HEK293 (cell line): ENCODE measurements at regions not wholly inside any gene's neighbourhood (a gene's known extent, or its start where the extent isn't known, plus 50 kb on each side); places are given as distances from the start of the nearest gene placed in this dataset.

Source experiments
- CTCF ChIA-PET: fragments of 350-600 bp; formaldehyde crosslinking; extraction: SDS; loops from one replicate; lab custom pipeline; 2021; ENCODE audit warnings: antibody characterized with exemption; lab: Yijun Ruan, JAX
- POLR2A ChIA-PET: fragments of 300-600 bp; formaldehyde crosslinking; extraction: SDS; loops from one replicate; lab custom pipeline; 2020; ENCODE audit warnings: antibody characterized with exemption, inconsistent platforms; lab: Yijun Ruan, JAX
- H3K27ac ChIP-seq: fragments of 200-500 bp; sonication (Bioruptor generic); 2 replicates; pipeline ENCODE4 v1.5.1; 2014; ENCODE audit warnings: low read depth, low read length, control low read depth, inconsistent platforms; ENCODE audit errors: extremely low read depth
- H3K36me3 ChIP-seq, 2 experiments: fragments of 200-500 bp in 1 of 2; sonication (Bioruptor generic) in 1 of 2; 1 replicate in 1 of 2; 2 replicates in 1 of 2; pipeline ENCODE4 v1.5.1; 2014 to 2017; ENCODE audit warnings: inconsistent platforms in 2 of 2, low read length in 2 of 2; ENCODE audit not compliant: control insufficient read depth in 2 of 2, insufficient read depth in 1 of 2
- H3K4me1 ChIP-seq: fragments of 200-500 bp; sonication (Bioruptor generic); 2 replicates; pipeline ENCODE4 v1.5.1; 2014; ENCODE audit warnings: mild to moderate bottlenecking, low read length, inconsistent platforms; ENCODE audit not compliant: control insufficient read depth, insufficient read depth
- H3K4me3 ChIP-seq: 2 replicates; pipeline ENCODE4 v1.5.1; 2011; ENCODE audit warnings: low read depth, mild to moderate bottlenecking, control low read depth, low read length, moderate library complexity
- H3K9me3 ChIP-seq: fragments of 200-500 bp; sonication (Bioruptor generic); 2 replicates; pipeline ENCODE4 v1.5.1; 2014; ENCODE audit warnings: low read depth, low read length, inconsistent platforms; ENCODE audit not compliant: control insufficient read depth, insufficient read depth
- EGR2 ChIP-seq: fragments of 450-650 bp; formaldehyde crosslinking; IDR thresholded peaks from 2 replicates; pipeline ENCODE4 v1.5.1; 2016; ENCODE audit warnings: low read depth, missing biosample characterization, missing genetic modification characterization
- FEZF1 ChIP-seq: fragments of 450-650 bp; formaldehyde crosslinking; IDR thresholded peaks from 2 replicates; pipeline ENCODE4 v1.5.1; 2016; ENCODE audit warnings: missing biosample characterization, missing genetic modification characterization
- GFI1B ChIP-seq: fragments of 450-650 bp; formaldehyde crosslinking; IDR thresholded peaks from 2 replicates; pipeline ENCODE4 v1.5.1; 2016; ENCODE audit warnings: missing biosample characterization, missing genetic modification characterization
- HOXA7 ChIP-seq: sonication (generic); formaldehyde crosslinking; IDR thresholded peaks from 2 replicates; pipeline ENCODE4 v1.8.1; 2022; ENCODE audit warnings: missing genetic modification reagents, borderline replicate concordance
- KLF9 ChIP-seq: fragments of 450-650 bp; formaldehyde crosslinking; IDR thresholded peaks from 2 replicates; pipeline ENCODE4 v1.5.1; 2016; ENCODE audit warnings: missing biosample characterization, missing genetic modification characterization, low read depth
- YY1 ChIP-seq: fragments of 450-650 bp; formaldehyde crosslinking; IDR thresholded peaks from 2 replicates; pipeline ENCODE4 v1.5.1; 2018; ENCODE audit warnings: missing biosample characterization, missing genetic modification characterization
- ZBTB17 ChIP-seq: fragments of 450-650 bp; formaldehyde crosslinking; IDR thresholded peaks from 2 replicates; pipeline ENCODE4 v1.5.1; 2016; ENCODE audit warnings: missing biosample characterization, missing genetic modification characterization
- ZFHX2 ChIP-seq: fragments of 450-650 bp; formaldehyde crosslinking; conservative IDR thresholded peaks from 2 replicates; pipeline ENCODE4 v1.5.1; 2016; ENCODE audit warnings: missing biosample characterization, missing genetic modification characterization
- ZFP69B ChIP-seq: fragments of 450-650 bp; formaldehyde crosslinking; IDR thresholded peaks from 2 replicates; pipeline ENCODE4 v1.5.1; 2016; ENCODE audit warnings: missing biosample characterization, missing genetic modification characterization
- ZNF2 ChIP-seq: fragments of 450-650 bp; formaldehyde crosslinking; IDR thresholded peaks from 2 replicates; pipeline ENCODE4 v1.5.1; 2016; ENCODE audit warnings: missing biosample characterization, missing genetic modification characterization
- ZNF202 ChIP-seq: fragments of 450-650 bp; formaldehyde crosslinking; IDR thresholded peaks from 2 replicates; pipeline ENCODE4 v1.5.1; 2016; ENCODE audit warnings: missing biosample characterization, missing genetic modification characterization, borderline replicate concordance
- ZNF211 ChIP-seq: fragments of 450-650 bp; formaldehyde crosslinking; IDR thresholded peaks from 2 replicates; pipeline ENCODE4 v1.5.1; 2016; ENCODE audit warnings: low read depth, missing biosample characterization, missing genetic modification characterization
- ZNF239 ChIP-seq: fragments of 450-650 bp; formaldehyde crosslinking; IDR thresholded peaks from 2 replicates; pipeline ENCODE4 v1.5.1; 2016; ENCODE audit warnings: missing biosample characterization, missing genetic modification characterization
- ZNF37A ChIP-seq: fragments of 450-650 bp; IDR thresholded peaks from 2 replicates; pipeline ENCODE4 v1.5.1; 2018; ENCODE audit warnings: missing biosample characterization, missing genetic modification characterization
- ZNF416 ChIP-seq: fragments of 450-650 bp; formaldehyde crosslinking; IDR thresholded peaks from 2 replicates; pipeline ENCODE4 v1.5.1; 2016; ENCODE audit warnings: missing biosample characterization, missing genetic modification characterization
- ZNF473 ChIP-seq: fragments of 450-650 bp; formaldehyde crosslinking; IDR thresholded peaks from 2 replicates; pipeline ENCODE4 v1.5.1; 2017; ENCODE audit warnings: missing biosample characterization, missing genetic modification characterization
- ZNF514 ChIP-seq: fragments of 450-650 bp; formaldehyde crosslinking; IDR thresholded peaks from 2 replicates; pipeline ENCODE4 v1.5.1; 2016; ENCODE audit warnings: missing biosample characterization, missing genetic modification characterization
- ZNF585B ChIP-seq: fragments of 450-650 bp; formaldehyde crosslinking; IDR thresholded peaks from 2 replicates; pipeline ENCODE4 v1.5.1; 2016; ENCODE audit warnings: missing biosample characterization, missing genetic modification characterization
- ZNF610 ChIP-seq: fragments of 450-650 bp; formaldehyde crosslinking; IDR thresholded peaks from 2 replicates; pipeline ENCODE4 v1.5.1; 2016; ENCODE audit warnings: missing biosample characterization, missing genetic modification characterization, borderline replicate concordance
- ZNF747 ChIP-seq: fragments of 450-650 bp; formaldehyde crosslinking; IDR thresholded peaks from 2 replicates; pipeline ENCODE4 v1.5.1; 2016; ENCODE audit warnings: missing biosample characterization, missing genetic modification characterization
- ZNF837 ChIP-seq: fragments of 450-650 bp; formaldehyde crosslinking; IDR thresholded peaks from 2 replicates; pipeline ENCODE4 v1.5.1; 2016; ENCODE audit warnings: missing biosample characterization, missing genetic modification characterization
- TF ChIP-seq, protein P1 (sequence below): fragments of 450-650 bp; formaldehyde crosslinking; IDR thresholded peaks from 2 replicates; pipeline ENCODE4 v1.5.1; 2016; ENCODE audit warnings: missing biosample characterization, missing genetic modification characterization
- TF ChIP-seq, protein P2 (sequence below): fragments of 450-650 bp; formaldehyde crosslinking; IDR thresholded peaks from 2 replicates; pipeline ENCODE4 v1.5.1; 2017; ENCODE audit warnings: missing biosample characterization, missing genetic modification characterization
- TF ChIP-seq, protein P3 (sequence below): fragments of 450-650 bp; formaldehyde crosslinking; IDR thresholded peaks from 2 replicates; pipeline ENCODE4 v1.5.1; 2016; ENCODE audit warnings: missing biosample characterization, missing genetic modification characterization
- TF ChIP-seq, protein P4 (sequence below): fragments of 450-650 bp; formaldehyde crosslinking; IDR thresholded peaks from 2 replicates; pipeline ENCODE4 v1.5.1; 2016; ENCODE audit warnings: missing biosample characterization, missing genetic modification characterization
- TF ChIP-seq, protein P5 (sequence below): fragments of 450-650 bp; formaldehyde crosslinking; IDR thresholded peaks from 2 replicates; pipeline ENCODE4 v1.5.1; 2016; ENCODE audit warnings: missing biosample characterization, missing genetic modification characterization, low read depth

DNA sequence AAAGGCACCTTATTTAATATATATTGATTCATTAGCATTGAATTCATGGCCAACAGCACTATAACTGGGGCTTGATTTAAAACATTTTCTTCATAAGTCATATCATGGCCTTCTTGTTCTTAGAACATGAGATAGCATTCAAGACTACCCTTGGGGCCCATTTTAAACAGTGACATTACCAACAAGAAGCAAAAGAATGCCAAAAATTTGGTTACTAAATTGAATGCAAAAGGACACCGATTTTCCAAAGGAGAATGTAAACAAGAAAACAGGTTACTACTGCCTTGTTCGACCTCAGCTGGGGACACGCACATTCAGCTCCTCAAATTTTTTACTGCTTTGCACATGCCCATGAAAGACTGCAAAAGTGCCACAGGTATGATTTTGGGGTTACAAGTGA, 219.4 kb upstream of the TLE4 start:
- TF ChIP-seq ZNF747 (tag by site-specific recombination): no peak
- TF ChIP-seq EGR2: no peak
- TF ChIP-seq ZFHX2: no peak
- TF ChIP-seq ZNF211: no peak
- TF ChIP-seq ZNF473: no peak
- TF ChIP-seq ZNF514: no peak
- TF ChIP-seq ZNF2 (tag by site-specific recombination): no peak
- no peak for TF ChIP-seq ZBTB17
- no peak for TF ChIP-seq ZNF202 (tag by site-specific recombination)
- TF ChIP-seq FEZF1 (tag by site-specific recombination): no peak
- no peak for TF ChIP-seq ZNF239 (tag by site-specific recombination)
- TF ChIP-seq ZFP69B (tag by site-specific recombination): no peak
- no peak for TF ChIP-seq HOXA7
- TF ChIP-seq, protein P1, sequence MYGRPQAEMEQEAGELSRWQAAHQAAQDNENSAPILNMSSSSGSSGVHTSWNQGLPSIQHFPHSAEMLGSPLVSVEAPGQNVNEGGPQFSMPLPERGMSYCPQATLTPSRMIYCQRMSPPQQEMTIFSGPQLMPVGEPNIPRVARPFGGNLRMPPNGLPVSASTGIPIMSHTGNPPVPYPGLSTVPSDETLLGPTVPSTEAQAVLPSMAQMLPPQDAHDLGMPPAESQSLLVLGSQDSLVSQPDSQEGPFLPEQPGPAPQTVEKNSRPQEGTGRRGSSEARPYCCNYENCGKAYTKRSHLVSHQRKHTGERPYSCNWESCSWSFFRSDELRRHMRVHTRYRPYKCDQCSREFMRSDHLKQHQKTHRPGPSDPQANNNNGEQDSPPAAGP: no peak
- no peak for TF ChIP-seq ZNF610
- H3K36me3 ChIP-seq: no peaks in the 10 kb centered on the region
- ChIA-PET POLR2A (no interaction called here), CTCF (no interaction called here)
- no peak overlapping the region for H3K4me3 ChIP-seq
- no peak overlapping the region for H3K27ac ChIP-seq
- no peaks in the 10 kb centered on the region for H3K4me1 ChIP-seq
- H3K9me3 ChIP-seq: no peaks in the 10 kb centered on the region

DNA sequence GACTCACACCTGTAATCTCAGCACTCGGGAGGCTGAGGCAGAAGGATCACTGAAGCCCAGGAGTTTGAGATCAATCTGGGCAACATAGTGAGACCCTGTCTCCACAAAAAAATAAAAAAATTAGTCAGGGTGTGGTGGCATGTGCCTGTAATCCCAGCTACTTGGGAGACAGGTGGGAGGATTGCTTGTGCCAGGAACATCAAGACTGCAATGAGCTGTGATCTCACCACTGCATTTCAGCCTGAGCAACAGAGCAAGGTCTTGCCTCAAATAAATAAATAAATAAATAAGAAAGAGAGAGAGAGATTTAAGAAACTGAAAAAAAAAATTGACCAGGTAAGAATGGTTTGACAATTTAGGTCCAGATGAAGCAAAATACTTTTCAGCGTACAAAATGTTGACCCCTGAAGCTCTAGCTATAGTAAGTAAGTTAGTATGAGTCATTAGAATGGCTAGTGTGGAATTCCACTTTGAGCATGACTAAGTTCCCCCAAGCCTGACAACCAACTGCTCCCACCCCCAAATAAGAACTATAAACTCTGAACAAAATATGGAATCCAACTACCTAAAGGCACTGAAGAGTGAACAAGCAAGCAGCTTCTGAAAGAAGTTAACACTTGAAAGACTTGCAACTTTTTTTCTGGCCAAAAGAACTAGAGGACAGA, 217.8 kb upstream of the TLE4 start:
- Histone ChIP-seq H3K27ac (no peak overlapping the region), H3K9me3 (no peaks in the 10 kb centered on the region)
- TF ChIP-seq, protein P2, sequence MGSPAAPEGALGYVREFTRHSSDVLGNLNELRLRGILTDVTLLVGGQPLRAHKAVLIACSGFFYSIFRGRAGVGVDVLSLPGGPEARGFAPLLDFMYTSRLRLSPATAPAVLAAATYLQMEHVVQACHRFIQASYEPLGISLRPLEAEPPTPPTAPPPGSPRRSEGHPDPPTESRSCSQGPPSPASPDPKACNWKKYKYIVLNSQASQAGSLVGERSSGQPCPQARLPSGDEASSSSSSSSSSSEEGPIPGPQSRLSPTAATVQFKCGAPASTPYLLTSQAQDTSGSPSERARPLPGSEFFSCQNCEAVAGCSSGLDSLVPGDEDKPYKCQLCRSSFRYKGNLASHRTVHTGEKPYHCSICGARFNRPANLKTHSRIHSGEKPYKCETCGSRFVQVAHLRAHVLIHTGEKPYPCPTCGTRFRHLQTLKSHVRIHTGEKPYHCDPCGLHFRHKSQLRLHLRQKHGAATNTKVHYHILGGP (tag by site-specific recombination): no peak
- TF ChIP-seq ZNF416 (no peak), ZNF837 (no peak), ZNF585B (no peak), GFI1B (tag by site-specific recombination) (no peak), KLF9 (tag by site-specific recombination) (no peak), YY1 (tag by site-specific recombination) (no peak), ZNF37A (tag by site-specific recombination) (no peak)
- TF ChIP-seq, protein P3, sequence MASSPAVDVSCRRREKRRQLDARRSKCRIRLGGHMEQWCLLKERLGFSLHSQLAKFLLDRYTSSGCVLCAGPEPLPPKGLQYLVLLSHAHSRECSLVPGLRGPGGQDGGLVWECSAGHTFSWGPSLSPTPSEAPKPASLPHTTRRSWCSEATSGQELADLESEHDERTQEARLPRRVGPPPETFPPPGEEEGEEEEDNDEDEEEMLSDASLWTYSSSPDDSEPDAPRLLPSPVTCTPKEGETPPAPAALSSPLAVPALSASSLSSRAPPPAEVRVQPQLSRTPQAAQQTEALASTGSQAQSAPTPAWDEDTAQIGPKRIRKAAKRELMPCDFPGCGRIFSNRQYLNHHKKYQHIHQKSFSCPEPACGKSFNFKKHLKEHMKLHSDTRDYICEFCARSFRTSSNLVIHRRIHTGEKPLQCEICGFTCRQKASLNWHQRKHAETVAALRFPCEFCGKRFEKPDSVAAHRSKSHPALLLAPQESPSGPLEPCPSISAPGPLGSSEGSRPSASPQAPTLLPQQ (tag by site-specific recombination): no peak
- TF ChIP-seq, protein P4, sequence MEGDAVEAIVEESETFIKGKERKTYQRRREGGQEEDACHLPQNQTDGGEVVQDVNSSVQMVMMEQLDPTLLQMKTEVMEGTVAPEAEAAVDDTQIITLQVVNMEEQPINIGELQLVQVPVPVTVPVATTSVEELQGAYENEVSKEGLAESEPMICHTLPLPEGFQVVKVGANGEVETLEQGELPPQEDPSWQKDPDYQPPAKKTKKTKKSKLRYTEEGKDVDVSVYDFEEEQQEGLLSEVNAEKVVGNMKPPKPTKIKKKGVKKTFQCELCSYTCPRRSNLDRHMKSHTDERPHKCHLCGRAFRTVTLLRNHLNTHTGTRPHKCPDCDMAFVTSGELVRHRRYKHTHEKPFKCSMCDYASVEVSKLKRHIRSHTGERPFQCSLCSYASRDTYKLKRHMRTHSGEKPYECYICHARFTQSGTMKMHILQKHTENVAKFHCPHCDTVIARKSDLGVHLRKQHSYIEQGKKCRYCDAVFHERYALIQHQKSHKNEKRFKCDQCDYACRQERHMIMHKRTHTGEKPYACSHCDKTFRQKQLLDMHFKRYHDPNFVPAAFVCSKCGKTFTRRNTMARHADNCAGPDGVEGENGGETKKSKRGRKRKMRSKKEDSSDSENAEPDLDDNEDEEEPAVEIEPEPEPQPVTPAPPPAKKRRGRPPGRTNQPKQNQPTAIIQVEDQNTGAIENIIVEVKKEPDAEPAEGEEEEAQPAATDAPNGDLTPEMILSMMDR (tag by site-specific recombination): no peak
- TF ChIP-seq, protein P5, sequence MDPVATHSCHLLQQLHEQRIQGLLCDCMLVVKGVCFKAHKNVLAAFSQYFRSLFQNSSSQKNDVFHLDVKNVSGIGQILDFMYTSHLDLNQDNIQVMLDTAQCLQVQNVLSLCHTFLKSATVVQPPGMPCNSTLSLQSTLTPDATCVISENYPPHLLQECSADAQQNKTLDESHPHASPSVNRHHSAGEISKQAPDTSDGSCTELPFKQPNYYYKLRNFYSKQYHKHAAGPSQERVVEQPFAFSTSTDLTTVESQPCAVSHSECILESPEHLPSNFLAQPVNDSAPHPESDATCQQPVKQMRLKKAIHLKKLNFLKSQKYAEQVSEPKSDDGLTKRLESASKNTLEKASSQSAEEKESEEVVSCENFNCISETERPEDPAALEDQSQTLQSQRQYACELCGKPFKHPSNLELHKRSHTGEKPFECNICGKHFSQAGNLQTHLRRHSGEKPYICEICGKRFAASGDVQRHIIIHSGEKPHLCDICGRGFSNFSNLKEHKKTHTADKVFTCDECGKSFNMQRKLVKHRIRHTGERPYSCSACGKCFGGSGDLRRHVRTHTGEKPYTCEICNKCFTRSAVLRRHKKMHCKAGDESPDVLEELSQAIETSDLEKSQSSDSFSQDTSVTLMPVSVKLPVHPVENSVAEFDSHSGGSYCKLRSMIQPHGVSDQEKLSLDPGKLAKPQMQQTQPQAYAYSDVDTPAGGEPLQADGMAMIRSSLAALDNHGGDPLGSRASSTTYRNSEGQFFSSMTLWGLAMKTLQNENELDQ (tag by site-specific recombination): no peak
- TF ChIP-seq, all 188 proteins: peak for 0
- Histone ChIP-seq H3K4me3 (no peak overlapping the region), H3K4me1 (no peaks in the 10 kb centered on the region), H3K36me3 (no peaks in the 10 kb centered on the region)
- CTCF ChIA-PET: no interaction called here
- POLR2A ChIA-PET: no interaction called here
